Non-pigmented ciliary epithelial cell (primary cell): ENCODE measurements at regions not wholly inside any gene's neighbourhood (a gene's known extent, or its start where the extent isn't known, plus 50 kb on each side); places are given as distances from the start of the nearest gene placed in this dataset.

ENCODE experiments used
- DNase-seq: peaks from one replicate; pipeline ENCODE4 v3.0.0-alpha.2; 2010; ENCODE audit warnings: low read depth

GRCh38 chr5:89269721-89270120 is 386.7 kb upstream of the MEF2C start:
- DNase-seq: no peak

DNA sequence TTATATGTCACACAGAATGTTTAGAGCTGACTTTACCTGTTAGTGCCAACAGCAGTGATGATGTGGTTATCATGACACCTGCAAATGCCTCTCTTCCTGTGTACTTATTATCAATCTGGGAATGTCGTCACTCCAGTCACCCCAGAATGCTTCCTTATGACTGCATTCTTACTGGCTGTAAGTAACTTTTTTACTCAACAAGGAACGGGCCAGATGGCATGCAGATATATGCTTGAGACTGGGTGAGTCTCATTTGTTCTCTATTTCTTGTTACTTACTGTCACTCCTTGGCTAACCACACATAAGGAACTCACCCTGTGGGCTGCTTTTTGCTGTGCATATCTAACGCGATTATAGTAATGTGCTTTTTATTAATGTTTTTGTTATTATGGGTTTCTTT is 385.5 kb upstream of the MEF2C start:
- no peak for DNase-seq

GRCh38 chr5:89267788-89268187 is 384.8 kb upstream of the MEF2C start:
- no peak for DNase-seq

DNA sequence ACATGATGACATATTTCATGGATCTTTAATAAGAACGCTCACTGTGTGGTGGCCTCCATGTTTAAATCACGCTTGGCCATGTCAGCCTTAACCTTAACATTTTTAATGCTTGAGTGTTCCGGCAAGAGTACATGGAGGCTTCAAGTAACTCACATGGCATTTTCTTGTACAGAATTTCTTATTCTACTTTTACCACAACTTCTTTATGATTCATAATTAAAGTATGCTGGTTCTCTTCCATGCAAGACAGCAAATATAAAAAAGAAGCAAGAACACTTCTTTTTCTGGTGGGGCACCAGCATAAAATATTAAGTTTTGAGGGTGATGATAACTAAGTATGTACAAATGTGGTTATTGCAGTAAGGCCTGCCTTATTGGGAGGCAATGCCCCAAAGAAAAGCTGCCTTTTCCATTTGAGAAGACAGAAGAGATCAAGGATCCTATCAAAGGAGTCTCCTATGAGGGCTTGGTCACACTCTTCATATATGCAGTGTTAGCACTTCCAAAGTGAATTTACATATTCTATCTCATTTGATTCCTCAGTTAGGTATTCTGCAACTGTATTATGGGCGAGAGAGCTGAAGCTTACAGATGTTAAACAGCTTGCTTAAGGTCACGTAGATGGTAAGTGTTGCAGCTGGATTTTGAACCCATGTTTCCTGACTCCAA is 382.7 kb upstream of the MEF2C start:
- DNase-seq: peak; percentile 84

DNA sequence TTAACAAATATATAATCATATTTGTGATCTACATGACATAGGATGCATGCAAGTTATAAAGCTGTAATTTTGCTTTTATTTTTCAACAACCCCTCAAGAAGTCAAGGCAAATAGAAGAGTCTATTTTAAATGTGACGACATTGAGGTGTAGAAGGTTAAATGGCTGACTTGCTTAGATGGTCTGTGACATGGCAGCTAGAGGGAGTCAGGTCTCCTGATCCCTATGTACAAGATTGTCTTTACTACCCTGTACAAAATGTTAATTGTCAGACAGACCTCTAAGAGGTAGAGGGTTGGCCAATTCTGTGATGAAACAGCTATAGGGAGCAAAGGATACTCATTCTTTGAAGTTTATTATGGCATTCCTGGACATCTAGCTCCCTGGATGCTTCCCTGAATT is 380.9 kb upstream of the MEF2C start:
- no peak for DNase-seq

GRCh38 chr5:89262030-89262429 is 379.0 kb upstream of the MEF2C start:
- DNase-seq: no peak

GRCh38 chr5:89260254-89260653 is 377.3 kb upstream of the MEF2C start:
- no peak for DNase-seq

GRCh38 chr5:89255845-89256463 is 373.0 kb upstream of the MEF2C start:
- DNase-seq: peak; percentile 40

GRCh38 chr5:89253666-89254352 is 370.8 kb upstream of the MEF2C start:
- no peak for DNase-seq

- DNase-seq: no peak
These were observed 363.9 kb upstream of the MEF2C start for GRCh38 chr5:89246864-89247263.

DNA sequence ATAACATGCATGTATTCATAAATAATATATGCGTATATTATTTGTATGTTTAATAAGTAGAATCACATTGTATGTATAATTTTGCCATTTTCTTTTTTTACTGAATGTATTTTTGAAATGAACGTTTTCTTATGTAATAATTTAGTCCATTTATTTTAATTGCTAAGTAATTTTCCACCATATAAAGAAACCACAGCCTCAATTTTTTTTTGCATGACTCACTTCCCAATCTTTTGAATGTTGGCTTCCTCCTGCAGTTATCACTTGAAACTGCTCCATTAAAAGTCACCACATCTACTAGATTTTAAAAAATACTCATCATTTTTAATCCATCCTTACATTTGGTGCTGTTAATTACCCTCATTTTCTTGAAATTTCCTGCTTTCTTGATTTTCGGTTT is 363.3 kb upstream of the MEF2C start:
- no peak for DNase-seq

DNA sequence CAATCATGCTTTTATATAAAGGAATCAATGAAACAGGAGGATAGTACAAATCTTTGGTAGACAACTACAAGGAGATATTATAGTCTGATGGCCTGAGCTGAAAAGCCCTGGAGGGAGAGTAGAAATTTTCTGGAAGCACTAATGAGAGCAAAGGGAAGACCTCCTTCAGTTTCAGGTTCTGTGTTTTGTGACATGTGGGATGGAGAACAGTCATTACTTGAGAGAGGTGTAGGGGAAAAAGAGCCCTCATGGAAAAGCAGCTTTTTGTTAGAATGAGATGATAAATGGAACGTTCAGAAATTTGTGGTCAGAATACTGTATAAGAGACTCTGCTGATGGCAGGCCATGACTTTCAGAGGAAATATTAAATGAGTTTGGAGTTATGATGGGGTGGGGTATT is 360.6 kb upstream of the MEF2C start:
- DNase-seq: no peak

GRCh38 chr5:89241186-89241585 is 358.2 kb upstream of the MEF2C start:
- DNase-seq: no peak

GRCh38 chr5:89236900-89237299 is 353.9 kb upstream of the MEF2C start:
- no peak for DNase-seq

- no peak for DNase-seq
These were observed 350.5 kb upstream of the MEF2C start for GRCh38 chr5:89233462-89233861.

DNA sequence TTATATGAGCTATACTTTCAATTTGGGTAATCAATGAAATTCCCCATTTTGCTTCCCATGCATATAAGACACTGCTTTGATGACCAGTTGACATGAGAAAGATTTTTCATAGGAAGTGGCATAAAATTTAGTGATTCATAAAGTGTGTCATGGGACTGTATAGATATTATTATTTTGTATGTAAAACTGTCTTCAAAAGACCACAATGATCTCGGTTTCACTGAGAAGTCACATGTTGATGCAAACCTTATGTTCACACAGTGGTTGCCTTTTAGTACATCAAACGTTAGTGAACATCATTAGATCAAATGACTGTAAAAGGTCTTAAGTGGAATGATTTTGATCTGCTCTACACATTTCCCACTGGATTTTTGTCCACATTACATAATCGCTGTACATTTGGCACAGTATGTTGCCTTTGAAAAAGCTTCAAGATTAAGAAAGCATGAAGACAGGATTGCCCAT is 349.2 kb upstream of the MEF2C start:
- no peak for DNase-seq

- DNase-seq: no peak
These were observed 347.2 kb upstream of the MEF2C start for GRCh38 chr5:89230178-89230577.

DNA sequence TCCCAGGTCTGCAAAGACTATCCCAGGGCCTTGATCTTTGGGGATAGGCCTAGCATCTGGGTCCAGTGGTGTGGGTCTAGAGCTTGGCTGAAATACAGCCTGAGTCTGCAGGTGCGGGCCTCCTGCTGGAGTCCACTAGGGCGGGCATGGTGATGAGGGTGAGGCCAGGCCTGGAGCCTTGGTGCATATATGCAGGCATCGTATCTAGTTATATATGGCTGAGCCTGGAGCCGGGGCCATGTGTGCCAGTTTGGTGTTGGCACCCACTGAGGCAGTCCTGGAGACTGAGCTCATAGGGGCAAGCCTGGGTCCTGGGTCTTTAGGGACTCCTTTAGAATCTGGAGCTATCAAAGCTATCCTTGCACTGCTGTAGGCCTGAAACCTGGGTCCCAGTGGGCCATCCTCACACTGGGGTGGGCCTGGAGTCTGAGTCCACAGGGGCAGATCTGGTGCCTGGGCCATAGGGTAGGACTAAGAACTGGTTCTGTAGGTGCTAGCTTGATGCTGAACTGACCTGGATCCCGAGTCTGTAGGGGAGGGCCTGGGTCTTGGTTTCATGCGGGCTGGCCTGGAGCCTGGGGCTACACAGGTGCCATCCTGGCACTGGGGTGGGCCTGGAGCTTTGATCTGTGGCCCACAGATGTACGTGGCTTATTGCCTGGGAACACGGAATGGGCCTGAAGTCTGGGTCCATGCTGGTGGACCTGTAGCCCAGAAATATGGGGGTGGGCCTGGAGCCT is 346.5 kb upstream of the MEF2C start:
- DNase-seq: no peak

DNA sequence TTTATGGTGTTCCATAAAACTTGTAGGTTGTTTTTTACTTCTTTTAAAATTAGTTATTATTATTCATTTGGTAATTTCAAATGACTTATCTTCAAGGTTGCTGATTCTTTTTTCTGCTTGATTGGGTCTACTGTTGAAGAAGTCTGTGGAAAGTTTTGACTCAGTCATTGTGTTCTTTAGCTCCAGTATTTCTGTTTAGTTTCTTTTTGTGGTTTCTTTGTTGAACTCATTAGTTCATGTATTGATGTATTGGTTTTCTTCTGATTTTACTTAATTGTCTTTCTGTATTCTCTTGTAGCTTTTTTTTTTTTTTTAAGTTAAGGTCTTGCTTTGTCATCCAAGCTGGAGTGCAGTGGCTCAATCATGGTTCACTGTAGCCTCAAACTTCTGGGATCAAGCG is 345.4 kb upstream of the MEF2C start:
- no peak for DNase-seq

GRCh38 chr5:89218364-89218763 is 335.4 kb upstream of the MEF2C start:
- no peak for DNase-seq

GRCh38 chr5:89216606-89217005 is 333.6 kb upstream of the MEF2C start:
- no peak for DNase-seq

DNA sequence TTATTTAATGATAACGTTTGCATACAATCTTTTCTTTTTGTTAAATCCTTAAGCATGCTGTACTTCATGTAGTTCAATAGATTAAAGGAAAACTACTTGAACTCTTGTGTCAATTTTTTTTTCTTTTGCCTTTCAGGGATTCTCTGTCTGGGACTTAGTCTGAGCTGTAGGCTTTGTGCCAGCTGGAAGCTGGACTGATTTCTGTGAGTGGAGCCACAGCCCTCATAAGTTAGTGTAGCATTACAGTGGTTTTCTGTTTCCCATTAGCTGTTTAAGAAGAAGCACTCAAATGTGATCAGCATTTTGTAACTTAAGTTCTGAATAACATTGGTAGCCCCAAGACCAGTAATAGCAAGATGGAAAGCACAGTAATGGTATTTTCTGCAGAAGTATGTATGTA is 330.6 kb upstream of the MEF2C start:
- peak; percentile 34 for DNase-seq

- DNase-seq: peak; percentile 82
These were observed 328.9 kb upstream of the MEF2C start for GRCh38 chr5:89211836-89212235.
